Islet of Langerhans (tissue), 1 donor: ENCODE measurements at regions not wholly inside any gene's neighbourhood (a gene's known extent, or its start where the extent isn't known, plus 50 kb on each side); places are given as distances from the start of the nearest gene placed in this dataset.
A peak's percentile ranks its signal among the peaks of the same experiment; 100 is the strongest.

ENCODE experiments used
- FAIRE-seq: peaks from one replicate; lab custom pipeline; 2011; peaks lifted over from hg19 to GRCh38; lab: Jason Lieb, UNC

- FAIRE-seq: peak; percentile 82
These were observed 306.6 kb downstream of the ACTL7B start for GRCh38 chr9:108549184-108549583.

- FAIRE-seq: no peak
These were observed 308.2 kb downstream of the ACTL7B start for GRCh38 chr9:108547411-108548135.

- no peak for FAIRE-seq
These were observed 309.6 kb downstream of the ACTL7B start for GRCh38 chr9:108546215-108546614.

GRCh38 chr9:108545436-108545835 lies 310.4 kb downstream of the ACTL7B start:
- no peak for FAIRE-seq

GRCh38 chr9:108544866-108545265 lies 310.9 kb downstream of the ACTL7B start:
- FAIRE-seq: no peak

- no peak for FAIRE-seq
These were observed 312.5 kb downstream of the ACTL7B start for GRCh38 chr9:108543251-108543778.

- FAIRE-seq: no peak
These were observed 318.0 kb downstream of the ACTL7B start for GRCh38 chr9:108537756-108538155.

GRCh38 chr9:108536836-108537601 lies 318.8 kb downstream of the ACTL7B start:
- no peak for FAIRE-seq

- FAIRE-seq: no peak
These were observed 320.3 kb downstream of the ACTL7B start for GRCh38 chr9:108535526-108535925.

GRCh38 chr9:108534741-108535140 lies 321.0 kb downstream of the ACTL7B start:
- FAIRE-seq: no peak

- FAIRE-seq: no peak
These were observed 325.6 kb downstream of the ACTL7B start for GRCh38 chr9:108530141-108530540.

- FAIRE-seq: no peak
These were observed 327.6 kb downstream of the ACTL7B start for GRCh38 chr9:108528231-108528630.

- FAIRE-seq: no peak
These were observed 329.3 kb downstream of the ACTL7B start for GRCh38 chr9:108526518-108526917.

- no peak for FAIRE-seq
These were observed 330.6 kb downstream of the ACTL7B start for GRCh38 chr9:108525186-108525585.

GRCh38 chr9:108521063-108521590 lies 334.7 kb downstream of the ACTL7B start:
- no peak for FAIRE-seq

GRCh38 chr9:108519437-108519836 lies 336.3 kb downstream of the ACTL7B start:
- FAIRE-seq: no peak

GRCh38 chr9:108517651-108518365 lies 338.0 kb downstream of the ACTL7B start:
- FAIRE-seq: no peak

- FAIRE-seq: no peak
These were observed 339.4 kb downstream of the ACTL7B start for GRCh38 chr9:108516391-108516790.

- no peak for FAIRE-seq
These were observed 339.9 kb downstream of the ACTL7B start for GRCh38 chr9:108515856-108516255.

GRCh38 chr9:108512426-108513173 lies 343.2 kb downstream of the ACTL7B start:
- FAIRE-seq: no peak

- no peak for FAIRE-seq
These were observed 344.5 kb downstream of the ACTL7B start for GRCh38 chr9:108511307-108511706.

GRCh38 chr9:108496846-108497245 lies 358.9 kb downstream of the ACTL7B start:
- FAIRE-seq: no peak
